Cerebellar nuclear complex (tissue), 1 donor: ENCODE measurements at regions not wholly inside any gene's neighbourhood (a gene's known extent, or its start where the extent isn't known, plus 50 kb on each side); places are given as distances from the start of the nearest gene placed in this dataset.
A peak's percentile ranks its signal among the peaks of the same experiment; 100 is the strongest.

Experiments used
- DNase-seq, 2 experiments: peaks; one replicate each; lab custom pipeline; 2025; lab: John Stamatoyannopoulos, UW

DNA sequence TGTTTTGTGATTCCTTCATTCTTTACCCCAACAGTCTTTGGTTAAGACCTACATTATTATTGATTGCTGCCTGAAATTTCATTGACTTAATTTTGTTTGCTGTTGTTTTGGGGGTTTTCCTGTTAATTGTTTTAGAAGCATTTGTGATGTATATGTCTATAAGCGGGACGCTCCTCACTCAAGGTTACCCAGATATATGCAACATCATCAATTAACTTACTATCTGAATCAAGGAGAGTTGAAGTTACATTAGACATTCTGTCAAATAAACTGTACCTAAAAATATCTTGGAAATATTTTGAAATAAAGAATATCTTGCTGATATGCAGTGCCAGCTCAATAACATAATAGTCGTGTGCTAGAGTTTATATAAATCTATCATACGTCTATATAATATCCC lies 125.9 kb upstream of the CDH18 start:
- no peak for DNase-seq

DNA sequence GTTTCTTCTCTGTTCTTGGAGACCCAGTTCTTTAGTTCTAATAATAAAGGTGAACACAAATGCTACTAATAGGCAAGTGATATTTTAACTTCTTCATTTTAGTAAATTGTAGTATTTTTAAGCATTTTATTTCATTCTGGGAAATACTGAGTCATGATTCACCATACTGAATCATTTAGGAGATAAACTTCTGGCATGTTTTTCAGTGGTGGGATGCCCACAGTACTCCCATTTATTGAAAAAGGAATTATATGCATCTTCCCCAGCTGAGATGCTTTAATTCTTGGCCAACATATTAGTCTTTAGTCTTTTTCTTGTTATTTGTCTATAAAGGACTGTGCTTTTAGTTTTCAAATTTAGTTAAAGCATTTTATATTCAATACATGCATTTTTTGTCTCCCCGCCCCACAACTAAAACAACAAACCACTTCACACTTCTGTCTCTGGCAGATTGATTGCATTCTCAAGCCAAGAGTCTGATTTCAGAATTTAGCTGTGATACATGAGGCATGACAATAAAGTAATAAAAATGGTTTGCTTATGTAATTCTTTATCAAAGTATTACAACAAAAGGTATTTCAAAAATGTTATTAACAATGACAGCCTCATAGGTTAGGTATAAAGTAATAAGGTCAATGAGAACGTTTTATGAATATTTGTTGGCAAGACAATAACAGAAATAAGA lies 125.2 kb upstream of the CDH18 start:
- no peak for DNase-seq

DNA sequence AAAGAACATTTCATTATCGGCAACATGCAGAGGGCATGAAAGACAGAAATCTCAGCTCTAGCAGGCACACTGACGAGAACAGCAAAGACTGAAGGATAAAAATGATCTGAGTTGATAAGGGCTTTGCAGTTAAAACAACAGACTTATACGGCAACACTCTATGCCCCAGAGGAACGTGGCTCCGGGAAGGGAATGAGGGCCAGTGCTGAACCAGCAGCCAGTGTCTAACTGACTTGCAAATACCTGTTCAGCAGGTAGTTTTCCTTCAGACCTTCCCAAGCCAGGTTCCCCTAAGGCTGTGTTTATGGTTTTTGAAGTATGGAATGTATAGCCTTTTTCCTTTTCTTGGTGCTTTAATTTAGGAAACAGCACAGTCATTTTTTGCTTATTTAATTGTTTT lies 121.3 kb upstream of the CDH18 start:
- peak in 1 of 2 experiments; percentile 41 for DNase-seq

DNA sequence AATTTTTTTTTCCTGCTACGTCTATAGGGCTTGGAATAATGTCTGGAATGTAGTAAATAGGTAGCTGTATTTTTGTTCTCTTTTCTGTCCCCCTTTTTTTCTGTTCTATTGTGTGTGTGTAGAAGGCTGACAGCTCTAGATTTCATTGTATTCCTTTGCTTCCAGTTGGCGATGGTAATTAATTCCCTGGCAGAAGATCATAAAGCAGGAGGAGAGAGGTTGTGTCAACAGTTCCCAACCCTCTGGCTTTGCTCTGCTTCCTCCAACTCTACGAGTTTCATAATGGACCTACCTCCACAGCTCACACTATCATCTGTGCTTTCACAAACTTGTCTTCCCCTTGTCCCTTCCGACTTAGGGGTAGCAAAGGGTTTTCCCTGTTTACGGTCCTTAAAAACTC lies 117.9 kb upstream of the CDH18 start:
- peak; percentile 33 to 78 for DNase-seq

DNA sequence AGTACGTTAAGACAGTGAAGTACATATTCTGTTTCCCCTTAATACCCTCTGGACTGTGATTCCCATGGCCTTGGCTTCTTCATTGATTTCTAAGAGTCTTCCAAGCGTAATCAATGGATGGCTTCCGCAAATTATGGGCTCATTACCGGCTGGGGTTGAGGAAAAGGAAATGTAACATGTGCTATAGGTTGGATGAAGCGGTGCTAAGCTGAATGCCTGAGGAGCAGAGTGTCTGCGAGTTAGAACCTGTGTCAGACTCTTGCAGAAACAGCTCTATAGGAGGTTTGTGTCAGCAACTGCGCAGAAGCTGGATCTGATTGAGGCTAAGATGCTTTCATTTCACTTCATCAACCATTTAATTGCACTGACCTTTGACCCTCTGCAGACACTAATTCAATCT lies 114.3 kb upstream of the CDH18 start:
- DNase-seq: no peak

DNA sequence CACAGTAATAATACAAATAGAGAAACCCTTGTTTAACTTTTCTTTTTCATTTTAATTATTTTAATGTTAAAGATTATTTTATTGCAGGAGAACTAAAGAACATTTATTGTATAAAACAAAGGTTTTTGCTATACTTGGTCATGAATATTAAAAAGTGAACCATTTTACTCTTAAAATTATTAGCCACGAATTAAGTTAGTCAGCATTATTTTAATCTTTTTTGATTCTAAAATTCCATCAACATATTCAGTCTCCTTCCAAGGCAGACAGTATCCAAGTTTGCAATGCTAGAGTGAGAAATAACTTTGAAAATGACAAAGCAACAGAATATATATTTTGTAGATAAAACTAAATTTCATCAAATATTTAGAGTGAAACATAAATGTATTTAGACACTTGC lies 110.7 kb upstream of the CDH18 start:
- no peak for DNase-seq

DNA sequence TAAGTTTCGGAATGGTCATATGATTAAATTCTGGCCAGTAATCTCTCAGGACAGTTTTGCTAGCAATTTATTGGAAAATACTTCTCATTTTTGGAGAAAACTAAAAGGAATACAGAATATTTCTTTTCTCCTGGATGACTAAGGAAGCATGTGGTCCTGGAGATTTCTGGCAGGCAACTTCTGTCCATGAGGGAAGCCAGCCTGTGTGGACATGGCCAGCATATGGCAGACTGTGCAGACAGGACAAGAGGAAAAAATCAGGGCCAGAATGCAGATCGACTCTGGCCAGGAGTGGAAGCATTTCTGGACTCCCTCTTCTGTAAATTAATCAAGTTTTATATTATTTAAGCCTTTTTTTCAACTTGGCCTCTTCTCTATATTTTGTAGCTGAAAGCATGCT lies 100.4 kb upstream of the CDH18 start:
- DNase-seq: peak; percentile 73 to 91

DNA sequence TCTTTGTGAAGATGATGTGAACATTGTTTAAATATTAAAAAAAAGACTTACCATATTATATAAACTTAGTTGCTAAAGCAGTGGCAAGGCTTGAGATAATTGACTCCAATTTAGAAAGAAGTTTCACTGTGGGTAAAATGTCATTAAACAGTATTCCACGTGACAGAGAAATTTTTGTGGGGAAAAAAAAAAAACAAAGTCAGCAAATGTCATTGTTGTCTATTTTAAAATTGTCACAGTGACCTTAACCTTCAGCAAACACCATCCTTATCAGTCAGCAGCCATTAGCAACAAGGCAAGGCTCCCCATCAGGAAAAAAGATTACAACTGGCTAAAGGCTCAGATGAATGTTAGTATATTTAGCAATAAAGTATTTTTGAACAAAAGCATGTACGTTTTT lies 99.3 kb upstream of the CDH18 start:
- DNase-seq: no peak

DNA sequence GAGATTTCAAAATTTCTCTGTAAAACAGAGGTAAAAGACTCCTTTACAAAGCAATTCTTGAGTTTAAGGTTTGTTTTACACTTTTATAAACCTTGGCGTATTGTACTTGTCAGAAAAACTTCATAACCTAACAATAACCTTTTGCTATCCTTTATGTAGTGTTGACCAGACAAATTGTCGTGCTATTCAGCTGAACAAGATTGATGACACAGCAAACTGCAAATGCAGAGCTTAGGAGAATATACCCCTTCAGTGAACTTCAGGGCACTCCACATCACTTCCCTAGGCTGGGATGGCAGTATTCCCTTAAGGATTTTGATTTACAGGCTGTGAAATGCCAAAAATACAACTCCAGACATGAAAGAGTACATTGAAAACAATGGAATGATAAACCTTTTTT lies 89.2 kb upstream of the CDH18 start:
- DNase-seq: no peak

DNA sequence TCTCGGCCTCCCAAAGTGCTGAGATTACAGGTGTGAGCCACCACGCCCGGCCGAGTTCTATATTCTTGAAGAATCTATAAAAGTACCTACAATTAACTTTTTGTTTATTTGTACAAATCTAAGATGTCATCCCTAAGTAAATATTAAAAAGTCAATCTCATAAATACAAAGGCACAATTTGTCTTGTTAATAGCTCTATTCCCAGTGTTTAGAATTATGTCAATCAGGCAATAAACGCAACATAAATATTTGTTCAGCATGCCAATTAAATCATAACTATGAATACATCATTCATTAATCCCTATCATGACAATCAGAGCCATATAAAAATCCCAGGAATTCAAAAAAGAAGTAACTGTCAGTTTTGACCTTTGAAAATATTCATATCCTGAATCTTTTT lies 68.9 kb upstream of the CDH18 start:
- no peak for DNase-seq

DNA sequence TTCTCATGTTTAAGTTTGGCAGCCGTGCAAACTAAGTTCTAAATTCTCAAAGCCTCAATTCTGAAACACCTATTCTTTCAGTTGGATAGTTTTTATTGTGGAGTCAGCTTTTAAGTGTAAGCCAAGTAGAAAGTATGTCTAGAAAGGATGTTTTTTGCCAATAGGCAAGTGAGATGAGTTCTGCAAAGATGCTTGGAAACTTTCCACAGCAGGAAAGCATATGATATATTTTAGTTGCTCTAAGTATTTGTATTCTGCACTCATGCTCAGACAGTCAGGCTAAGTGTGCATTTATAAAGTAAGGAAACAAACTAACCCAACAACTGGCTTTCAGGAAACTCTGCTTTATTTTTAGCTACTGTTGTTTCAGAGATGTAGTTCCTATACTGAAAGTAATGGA lies 67.3 kb upstream of the CDH18 start:
- no peak for DNase-seq

DNA sequence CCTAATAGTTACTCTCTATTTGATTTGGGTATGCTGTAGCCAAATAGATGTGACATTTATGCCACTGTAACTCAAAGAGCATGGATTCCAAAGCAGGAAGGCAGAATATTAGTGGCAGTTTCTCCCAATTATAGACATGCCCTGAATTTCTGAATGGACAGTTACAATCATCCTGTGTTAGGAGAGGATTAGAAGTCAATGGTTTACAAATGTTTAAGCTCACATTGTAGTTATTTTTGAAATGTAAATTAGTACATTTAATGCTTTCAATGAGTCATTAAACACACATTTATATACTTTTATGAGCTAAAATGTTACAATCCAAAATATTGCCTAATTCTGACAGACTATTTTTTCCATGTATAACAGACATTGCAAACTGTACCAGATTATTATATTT lies 62.3 kb upstream of the CDH18 start:
- DNase-seq: no peak

DNA sequence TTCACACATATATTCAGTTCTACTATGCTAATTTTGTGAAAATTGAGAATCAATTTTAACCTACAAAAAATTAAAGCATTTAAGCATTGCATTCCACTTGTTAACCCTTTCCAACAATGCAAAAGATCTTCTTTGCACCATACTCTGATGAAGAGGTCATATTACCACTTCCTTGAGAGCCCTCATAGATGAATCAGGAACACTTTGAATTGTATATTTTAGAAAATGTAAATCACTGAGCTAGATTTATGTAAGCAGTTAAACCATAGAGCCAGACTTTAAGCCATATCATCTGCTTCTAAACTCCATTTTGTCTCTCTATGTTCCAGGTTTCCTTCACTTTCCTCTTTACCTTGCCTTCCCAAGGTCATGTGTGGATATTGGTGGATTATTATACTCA lies 56.5 kb upstream of the CDH18 start:
- no peak for DNase-seq

DNA sequence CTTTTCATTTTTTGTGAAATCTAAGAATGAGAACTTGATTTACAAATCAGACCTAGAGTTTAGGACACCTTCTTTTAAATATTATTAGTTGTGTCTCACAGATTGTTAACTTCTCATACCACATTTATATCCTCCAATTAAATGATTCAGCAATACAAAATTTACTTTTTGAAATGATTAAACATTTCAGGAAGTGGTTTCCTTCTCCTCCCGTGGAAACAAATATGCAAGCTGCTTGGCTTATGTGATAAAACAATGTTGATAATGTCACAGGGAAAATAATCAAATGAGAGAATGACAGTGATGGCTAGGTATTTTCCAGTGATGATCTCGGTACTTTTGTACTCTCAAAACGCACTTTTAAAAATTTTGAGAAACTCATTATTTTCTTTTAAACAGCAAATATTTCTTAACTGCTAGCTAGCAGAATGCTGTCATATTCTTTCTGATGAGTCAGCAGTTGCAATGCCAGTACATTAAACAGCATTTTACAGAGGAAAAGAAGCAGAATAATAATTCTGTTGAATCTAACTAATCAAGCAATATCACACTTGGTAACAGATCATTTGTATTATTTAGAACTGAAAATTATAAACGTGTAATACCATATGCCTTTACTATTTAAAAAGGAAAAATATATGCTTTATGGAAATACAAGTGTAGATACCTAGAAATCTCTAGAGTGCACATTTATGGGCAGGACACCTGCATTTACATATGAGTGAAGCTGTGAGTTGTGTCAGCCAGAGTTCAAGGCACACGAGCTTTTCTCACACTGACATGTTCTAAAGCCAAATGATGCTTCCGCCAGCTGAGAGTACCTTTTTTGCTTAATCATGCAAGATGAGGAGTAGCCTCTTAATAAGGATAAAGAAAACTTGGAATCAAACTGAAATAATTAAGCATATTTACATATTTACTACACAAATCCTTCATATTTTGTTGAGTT lies 53.6 kb upstream of the CDH18 start:
- DNase-seq: no peak

DNA sequence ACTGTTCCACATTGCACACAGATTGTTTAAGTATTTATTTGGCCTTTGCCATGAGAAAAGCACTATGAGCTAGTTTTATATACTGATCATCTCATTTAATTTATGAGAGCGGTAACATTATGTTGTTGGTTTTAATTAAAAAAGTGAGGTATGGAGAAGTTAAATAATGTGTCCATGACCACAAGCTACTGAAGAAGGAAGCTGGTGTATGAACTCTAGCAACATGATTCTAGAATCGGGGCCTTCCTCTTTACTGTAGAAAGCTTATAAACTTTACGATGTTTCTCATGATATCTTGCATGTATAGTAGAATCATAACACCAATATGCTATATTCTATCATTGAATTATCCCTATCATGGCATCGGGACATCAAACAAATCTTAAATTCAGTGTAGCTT lies 52.9 kb upstream of the CDH18 start:
- no peak for DNase-seq
